Naive thymus-derived CD8-positive, alpha-beta T cell (primary cell): ENCODE measurements at regions not wholly inside any gene's neighbourhood (a gene's known extent, or its start where the extent isn't known, plus 50 kb on each side); places are given as distances from the start of the nearest gene placed in this dataset.

Experiments used
- ATAC-seq, 2 donors: fragments of 150-1000 bp; cut with Tn5 transposase in 1 of 2; sonication (Bioruptor Pico), chemical (Tn5 transposase) in 1 of 2; 1 replicate in 1 of 2; 2 replicates in 1 of 2; pipeline ENCODE4 v1.10.0; 2021; ENCODE audit warnings: mild to moderate bottlenecking in 2 of 2, moderate library complexity in 2 of 2
- POLR2A ChIA-PET: fragments of 350-600 bp; sonication (Branson Sonifier 250); formaldehyde crosslinking; loops from one replicate; lab custom pipeline; 2021; ENCODE audit warnings: antibody characterized with exemption; lab: Charles Lee
- DNase-seq, 10 donors: peaks; one replicate each; pipeline versions ENCODE4 v3.0.0 to v3.0.0-alpha.2; 2020 to 2022
- H3K27ac Mint-ChIP-seq, 10 donors: one replicate each; pipeline ENCODE4 v1.8.0; 2020 to 2022; ENCODE audit warnings: mild to moderate bottlenecking in 10 of 10, mixed read lengths in 10 of 10, moderate library complexity in 4 of 10, inconsistent platforms in 1 of 10
- H3K27me3 Mint-ChIP-seq, 5 donors: one replicate each; pipeline ENCODE4 v1.8.0; 2021 to 2022; ENCODE audit warnings: mixed read lengths in 5 of 5
- H3K36me3 Mint-ChIP-seq, 3 donors: one replicate each; pipeline ENCODE4 v1.8.0; 2020 to 2022; ENCODE audit warnings: mixed read lengths in 3 of 3, mild to moderate bottlenecking in 2 of 3, inconsistent platforms in 1 of 3
- H3K4me1 Mint-ChIP-seq, 4 donors: one replicate each; pipeline ENCODE4 v1.8.0; 2021 to 2022; ENCODE audit warnings: mixed read lengths in 4 of 4
- H3K4me3 Mint-ChIP-seq, 10 donors: one replicate each; pipeline ENCODE4 v1.8.0; 2020 to 2022; ENCODE audit warnings: mild to moderate bottlenecking in 10 of 10, mixed read lengths in 10 of 10, moderate library complexity in 6 of 10, inconsistent platforms in 1 of 10
- H3K9me3 Mint-ChIP-seq, 9 donors: one replicate each; pipeline ENCODE4 v1.8.0; 2020 to 2022; ENCODE audit warnings: mixed read lengths in 9 of 9, mild to moderate bottlenecking in 3 of 9, inconsistent platforms in 1 of 9, moderate library complexity in 1 of 9

- no peak for ATAC-seq
- no peaks in the 10 kb centered on the region for H3K4me1 Mint-ChIP-seq
- H3K9me3 Mint-ChIP-seq = peaks cover 0 to 3% (median 0%) of the 10 kb centered on the region in 9 donors
- peaks cover 5 to 27% (median 8%) of the 10 kb centered on the region in 5 donors for H3K27me3 Mint-ChIP-seq
- H3K36me3 Mint-ChIP-seq = no peaks in the 10 kb centered on the region
- H3K4me3 Mint-ChIP-seq = no peak overlapping the region
- peak overlapping the region in 1 of 10 donors; percentile 81 for H3K27ac Mint-ChIP-seq
- POLR2A ChIA-PET = no interaction called here
- no peak for DNase-seq
Measured at GRCh38 chr13:109376936-109377335, 409.4 kb downstream of the IRS2 start.

GRCh38 chr13:109374609-109375200 lies 411.7 kb downstream of the IRS2 start:
- Mint-ChIP-seq H3K4me3 (no peak overlapping the region), H3K27ac (no peak overlapping the region), H3K36me3 (no peaks in the 10 kb centered on the region), H3K27me3 (peaks cover 4 to 33% (median 6%) of the 10 kb centered on the region in 5 donors), H3K9me3 (peaks cover 0 to 3% (median 0%) of the 10 kb centered on the region in 9 donors), H3K4me1 (no peaks in the 10 kb centered on the region)
- POLR2A ChIA-PET = no interaction called here
- ATAC-seq (no peak), DNase-seq (no peak)

- POLR2A ChIA-PET = no interaction called here
- Mint-ChIP-seq H3K27me3 (peaks cover 3 to 25% (median 4%) of the 10 kb centered on the region in 5 donors), H3K4me1 (no peaks in the 10 kb centered on the region), H3K4me3 (no peak overlapping the region), H3K36me3 (no peaks in the 10 kb centered on the region), H3K9me3 (no peaks in the 10 kb centered on the region), H3K27ac (peak overlapping the region in 1 of 10 donors; percentile 50)
- DNase-seq (no peak), ATAC-seq (no peak)
Measured at GRCh38 chr13:109372666-109373065, 413.7 kb downstream of the IRS2 start.

- Mint-ChIP-seq H3K36me3 (no peaks in the 10 kb centered on the region), H3K4me1 (no peaks in the 10 kb centered on the region), H3K27ac (no peak overlapping the region), H3K27me3 (peaks cover 3 to 31% (median 4%) of the 10 kb centered on the region in 5 donors), H3K9me3 (peaks cover 0 to 1% (median 0%) of the 10 kb centered on the region in 9 donors), H3K4me3 (no peak overlapping the region)
- ATAC-seq = no peak
- DNase-seq = no peak
- POLR2A ChIA-PET = no interaction called here
Measured at GRCh38 chr13:109371066-109371465, 415.3 kb downstream of the IRS2 start.

- H3K9me3 Mint-ChIP-seq = peaks cover 0 to 5% (median 0%) of the 10 kb centered on the region in 9 donors
- H3K27me3 Mint-ChIP-seq = peaks cover 3 to 34% (median 4%) of the 10 kb centered on the region in 5 donors
- ATAC-seq (peak in 1 of 2 donors; percentile 20), DNase-seq (no peak)
- no peak overlapping the region for H3K4me3 Mint-ChIP-seq
- POLR2A ChIA-PET = no interaction called here
- no peaks in the 10 kb centered on the region for H3K36me3 Mint-ChIP-seq
- no peaks in the 10 kb centered on the region for H3K4me1 Mint-ChIP-seq
- H3K27ac Mint-ChIP-seq = no peak overlapping the region
Measured at GRCh38 chr13:109370496-109370895, 415.9 kb downstream of the IRS2 start.

GRCh38 chr13:109369353-109370052 lies 416.9 kb downstream of the IRS2 start:
- Mint-ChIP-seq H3K9me3 (peaks cover 0 to 5% (median 0%) of the 10 kb centered on the region in 9 donors), H3K36me3 (no peaks in the 10 kb centered on the region), H3K27me3 (peaks cover under 1 to 34% (median 4%) of the 10 kb centered on the region in 5 donors), H3K4me1 (no peaks in the 10 kb centered on the region), H3K27ac (no peak overlapping the region), H3K4me3 (no peak overlapping the region)
- no peak for DNase-seq
- no peak for ATAC-seq
- POLR2A ChIA-PET = no interaction called here

- Mint-ChIP-seq H3K27me3 (peaks cover 0 to 27% (median 2%) of the 10 kb centered on the region in 5 donors), H3K4me1 (no peaks in the 10 kb centered on the region)
Measured at GRCh38 chr13:109368230-109368629, 418.2 kb downstream of the IRS2 start.

GRCh38 chr13:109366525-109366924 lies 419.9 kb downstream of the IRS2 start:
- peaks cover 0 to 18% (median 2%) of the 10 kb centered on the region in 5 donors for H3K27me3 Mint-ChIP-seq
- H3K9me3 Mint-ChIP-seq = peaks cover 0 to 5% (median 0%) of the 10 kb centered on the region in 9 donors
- POLR2A ChIA-PET = no interaction called here
- no peak for DNase-seq
- H3K4me1 Mint-ChIP-seq = no peaks in the 10 kb centered on the region
- H3K4me3 Mint-ChIP-seq = no peak overlapping the region
- peak overlapping the region in 1 of 10 donors; percentile 2 for H3K27ac Mint-ChIP-seq
- H3K36me3 Mint-ChIP-seq = no peaks in the 10 kb centered on the region
- ATAC-seq = no peak

More at GRCh38 chr13:109368230-109368629, 418.2 kb downstream of the IRS2 start:
- DNase-seq (no peak), ATAC-seq (no peak)
- POLR2A ChIA-PET = no interaction called here
- Mint-ChIP-seq H3K36me3 (no peaks in the 10 kb centered on the region), H3K4me3 (no peak overlapping the region), H3K27ac (no peak overlapping the region), H3K9me3 (peaks cover 0 to 5% (median 0%) of the 10 kb centered on the region in 9 donors)

- Mint-ChIP-seq H3K4me3 (no peak overlapping the region), H3K9me3 (peaks cover 0 to 5% (median 0%) of the 10 kb centered on the region in 9 donors), H3K36me3 (no peaks in the 10 kb centered on the region), H3K27ac (no peak overlapping the region), H3K27me3 (peaks cover 0 to 9% (median 2%) of the 10 kb centered on the region in 5 donors), H3K4me1 (no peaks in the 10 kb centered on the region)
- POLR2A ChIA-PET = no interaction called here
- ATAC-seq (no peak), DNase-seq (no peak)
Measured at GRCh38 chr13:109363431-109363830, 423.0 kb downstream of the IRS2 start.

GRCh38 chr13:109362616-109363015 lies 423.8 kb downstream of the IRS2 start:
- no peak overlapping the region for H3K27ac Mint-ChIP-seq
- no peaks in the 10 kb centered on the region for H3K4me1 Mint-ChIP-seq
- no peaks in the 10 kb centered on the region for H3K36me3 Mint-ChIP-seq
- H3K9me3 Mint-ChIP-seq = peaks cover 0 to 5% (median 0%) of the 10 kb centered on the region in 9 donors
- DNase-seq = no peak
- ATAC-seq = no peak
- POLR2A ChIA-PET = no interaction called here
- no peak overlapping the region for H3K4me3 Mint-ChIP-seq
- H3K27me3 Mint-ChIP-seq = peaks cover 0 to 9% (median 2%) of the 10 kb centered on the region in 5 donors

- Mint-ChIP-seq H3K36me3 (no peaks in the 10 kb centered on the region), H3K4me1 (no peaks in the 10 kb centered on the region), H3K4me3 (no peak overlapping the region), H3K27me3 (peaks cover 0 to 9% (median 2%) of the 10 kb centered on the region in 5 donors), H3K9me3 (peaks cover 0 to 5% (median 0%) of the 10 kb centered on the region in 9 donors), H3K27ac (no peak overlapping the region)
- ATAC-seq (no peak), DNase-seq (no peak)
- POLR2A ChIA-PET = no interaction called here
Measured at GRCh38 chr13:109361562-109362289, 424.7 kb downstream of the IRS2 start.

- Mint-ChIP-seq H3K4me1 (no peaks in the 10 kb centered on the region), H3K27me3 (peaks cover 0 to 5% (median 0%) of the 10 kb centered on the region in 5 donors), H3K27ac (no peak overlapping the region), H3K4me3 (no peak overlapping the region), H3K36me3 (no peaks in the 10 kb centered on the region), H3K9me3 (peaks cover 0 to 1% (median 0%) of the 10 kb centered on the region in 9 donors)
- POLR2A ChIA-PET = no interaction called here
- no peak for ATAC-seq
- DNase-seq = no peak
Measured at GRCh38 chr13:109357751-109358471, 428.5 kb downstream of the IRS2 start.
